ENCODE measurements at regions not wholly inside any gene's neighbourhood (a gene's known extent, or its start where the extent isn't known, plus 50 kb on each side); places are given as distances from the start of the nearest gene placed in this dataset.
"Not testable (repeated sequence)": the region's sequence is repeated elsewhere in the genome, so short reads cannot be mapped to it uniquely, and the experiment has no call there.

DNA sequence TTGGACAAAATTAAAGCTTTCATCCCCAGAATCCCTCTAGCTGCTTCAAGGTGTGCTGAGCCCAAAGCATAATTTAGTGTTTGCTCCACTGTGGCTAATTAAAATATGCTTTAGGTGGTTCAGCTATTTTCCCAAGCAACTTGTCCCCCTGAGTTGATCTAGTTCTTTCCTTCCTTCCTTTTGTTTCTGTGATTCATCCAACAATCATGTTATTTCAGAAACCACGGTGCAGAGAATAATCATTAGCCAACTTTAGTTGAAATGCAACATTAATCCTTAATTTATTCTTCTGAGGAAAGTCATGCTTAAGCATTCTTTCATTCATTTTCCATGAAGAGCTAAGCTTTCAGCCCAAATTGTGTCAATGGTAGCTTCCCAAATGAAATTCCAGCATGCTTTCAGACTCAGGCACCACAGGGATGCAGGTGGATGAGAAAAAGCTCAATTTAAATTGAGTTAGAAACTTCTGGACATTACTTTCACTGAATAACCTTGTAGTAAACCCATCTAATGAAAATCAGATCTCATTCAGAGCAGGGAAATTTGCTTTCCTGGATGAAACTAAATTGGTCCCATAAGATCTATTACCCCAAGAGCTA, 209.0 kb upstream of the NT5E start:
- Histone ChIP-seq H3K4me3 (no peak overlapping the region), H3K27ac (no peak overlapping the region)

DNA sequence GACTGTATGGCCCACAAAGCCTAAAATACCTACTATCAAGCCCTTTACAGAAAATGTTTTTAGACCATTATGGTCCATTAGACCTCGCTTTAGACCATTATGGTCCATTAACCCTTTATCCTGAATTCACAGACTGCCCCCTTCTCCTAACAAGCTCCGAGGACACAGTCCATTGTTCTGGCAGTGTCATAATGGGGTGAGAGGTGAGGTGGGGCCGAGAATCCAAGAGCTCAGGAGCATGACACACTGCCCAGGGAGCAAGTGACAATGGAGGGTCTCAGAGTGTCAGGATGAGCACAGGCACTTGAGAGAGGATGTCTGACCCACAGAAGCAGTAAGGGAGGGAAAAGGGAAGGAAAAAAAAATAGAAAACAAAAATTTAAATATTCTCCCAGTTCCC, 212.4 kb upstream of the NT5E start:
- Histone ChIP-seq H3K4me3 (no peak overlapping the region), H3K27ac (no peak overlapping the region)

DNA sequence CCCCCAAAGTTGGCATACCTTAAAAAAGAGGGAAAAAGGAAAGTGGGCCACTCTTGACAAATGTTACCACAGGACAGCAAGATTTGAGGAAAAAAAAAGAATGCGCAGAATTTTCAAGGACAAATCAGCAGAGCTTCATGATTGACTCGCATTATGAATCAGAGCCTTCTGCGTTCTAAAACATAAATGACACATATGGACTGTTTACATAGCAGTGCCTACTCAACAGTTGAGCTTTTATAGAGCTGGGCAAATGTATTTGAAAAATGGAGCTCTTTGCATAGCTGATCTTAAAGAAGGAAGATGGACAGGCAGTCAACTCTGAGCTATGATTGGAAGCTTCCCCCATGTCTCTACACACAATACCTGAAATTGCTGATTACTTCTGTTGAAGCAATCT, 213.2 kb upstream of the NT5E start:
- no peak overlapping the region for H3K4me3 ChIP-seq
- no peak overlapping the region for H3K27ac ChIP-seq

DNA sequence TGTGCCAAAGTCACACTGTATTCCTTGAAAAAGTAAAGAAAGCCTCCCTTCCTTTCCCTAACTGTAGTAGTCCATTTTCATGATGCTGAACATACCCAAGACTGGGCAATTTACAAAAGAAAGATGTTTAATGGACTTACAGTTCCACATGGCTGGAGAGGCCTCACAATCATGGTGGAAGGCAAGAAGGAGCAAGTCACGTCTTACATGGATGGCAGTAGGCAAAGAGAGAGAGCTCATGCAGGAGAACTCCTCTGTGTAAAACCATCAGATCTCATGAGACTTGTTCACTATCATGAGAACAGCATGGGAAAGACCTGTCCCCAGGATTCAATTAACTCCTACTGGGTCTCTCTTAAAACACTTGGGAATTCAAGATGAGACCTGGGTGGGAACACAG, 222.5 kb upstream of the NT5E start:
- not testable (repeated sequence) for H3K4me3 ChIP-seq, H3K27ac ChIP-seq

DNA sequence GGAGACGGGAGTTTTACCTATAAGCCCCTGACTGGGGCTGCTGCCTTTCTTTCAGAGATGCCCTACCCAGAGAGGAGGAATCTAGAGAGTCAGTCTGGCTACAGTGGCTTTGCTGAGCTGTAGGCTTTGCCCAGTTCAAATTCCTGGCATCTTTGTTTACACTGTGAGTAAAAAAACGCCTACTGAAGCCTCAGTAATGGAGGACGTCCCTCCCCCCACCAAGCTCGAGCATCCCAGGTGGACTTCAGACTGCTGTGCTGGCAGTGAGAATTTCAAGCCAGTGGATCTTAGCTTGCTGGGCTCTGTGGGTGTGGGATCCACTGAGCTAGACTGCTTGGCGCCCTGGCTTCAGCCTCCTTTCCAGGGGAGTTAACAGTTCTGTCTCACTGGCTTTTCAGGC, 237.1 kb upstream of the NT5E start:
- H3K27ac ChIP-seq, H3K4me3 ChIP-seq: not testable (repeated sequence)

DNA sequence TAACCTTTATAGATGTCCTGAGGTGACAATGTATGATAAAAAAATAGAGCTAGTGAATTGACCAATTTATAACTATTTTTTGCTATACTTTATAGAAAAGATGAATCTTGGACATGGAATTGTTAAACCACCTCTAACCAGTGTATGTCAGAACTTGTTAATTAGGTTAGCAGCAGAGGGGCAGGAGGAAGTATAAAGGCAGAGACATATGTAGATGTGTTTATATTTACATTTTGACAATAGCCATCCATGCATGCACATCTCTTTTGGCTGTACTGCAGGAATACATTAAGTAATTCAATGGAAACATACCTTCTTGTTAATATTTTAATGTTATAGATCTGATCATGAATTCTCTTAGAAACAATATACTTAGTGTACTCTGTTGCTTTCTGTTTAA, 254.6 kb upstream of the NT5E start:
- Histone ChIP-seq H3K4me3 (no peak overlapping the region), H3K27ac (no peak overlapping the region)

DNA sequence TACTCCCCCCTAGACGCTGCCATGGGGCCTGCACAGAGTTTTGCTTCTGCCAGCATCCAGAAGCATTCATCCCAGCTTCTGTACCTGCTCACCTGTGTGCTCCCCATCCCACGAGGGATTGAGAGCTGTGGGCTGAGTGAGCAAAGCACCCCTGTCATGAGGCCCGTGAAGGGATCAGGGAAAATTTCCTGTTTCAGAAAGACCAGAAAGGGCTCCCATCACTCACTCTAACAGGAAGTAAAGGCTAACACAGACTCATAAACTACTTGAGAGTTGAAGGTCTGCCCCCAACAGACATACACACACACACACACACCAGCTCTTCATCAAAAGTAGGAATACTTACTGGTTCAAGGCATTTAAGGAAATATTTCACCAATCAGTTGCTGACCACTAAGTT, 256.5 kb upstream of the NT5E start:
- no peak overlapping the region for H3K27ac ChIP-seq
- H3K4me3 ChIP-seq: no peak overlapping the region

DNA sequence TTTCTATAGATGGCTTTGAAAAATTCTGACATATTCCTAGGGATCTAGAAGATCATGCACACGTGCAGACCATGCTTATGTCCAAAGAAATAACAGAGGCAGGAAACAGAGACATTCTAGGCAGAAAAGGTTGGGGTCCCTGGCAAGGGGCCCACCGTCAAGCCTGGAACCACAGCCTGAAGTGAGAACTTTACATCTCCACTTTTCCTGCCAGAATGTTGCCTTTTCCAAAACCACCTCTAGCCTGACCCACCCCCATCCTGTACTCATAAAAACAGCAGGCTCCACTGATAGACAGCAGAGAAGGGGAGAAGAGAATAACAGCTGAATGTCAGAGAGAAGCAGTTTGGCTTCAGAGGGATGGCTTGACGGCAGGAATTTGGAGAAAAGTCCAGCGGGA, 257.3 kb upstream of the NT5E start:
- no peak overlapping the region for H3K27ac ChIP-seq
- no peak overlapping the region for H3K4me3 ChIP-seq

DNA sequence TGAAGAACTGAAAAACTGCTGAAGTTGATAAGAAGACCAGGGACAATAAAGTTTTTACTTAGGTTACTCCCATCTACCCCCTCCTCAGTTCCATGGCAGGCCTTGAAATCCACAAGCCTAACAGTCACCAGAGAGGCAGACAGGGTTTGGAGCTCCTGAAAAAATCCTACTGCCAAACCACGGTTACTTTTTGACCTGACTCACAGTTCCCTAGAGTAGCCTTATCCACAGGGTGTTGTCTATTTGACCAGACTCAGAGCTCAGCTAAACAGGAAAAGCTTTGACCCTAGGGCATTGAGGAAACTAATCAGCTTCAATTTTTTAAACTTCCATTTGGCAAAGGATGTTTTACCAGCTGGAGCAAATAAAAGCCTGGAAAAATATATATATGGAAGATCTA, 257.7 kb upstream of the NT5E start:
- Histone ChIP-seq H3K27ac (no peak overlapping the region), H3K4me3 (no peak overlapping the region)

DNA sequence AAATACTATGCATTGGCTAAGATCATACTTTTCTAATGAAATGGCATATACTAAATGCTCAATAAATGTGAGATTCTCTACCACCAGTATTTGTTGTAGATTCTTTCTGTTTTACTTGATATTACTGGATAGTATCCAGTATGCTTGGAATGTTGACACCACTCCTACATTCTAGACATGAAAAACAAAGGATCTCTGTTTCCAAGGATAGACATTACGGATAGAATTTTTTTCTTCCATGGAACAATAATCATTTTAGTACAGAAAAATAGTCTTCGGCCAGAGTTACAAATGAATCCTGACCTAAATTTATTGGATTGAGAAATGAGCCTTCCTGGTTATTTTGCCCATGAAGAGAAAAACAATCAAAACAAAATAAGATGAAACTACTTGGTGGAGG, 258.2 kb upstream of the NT5E start:
- Histone ChIP-seq H3K27ac (no peak overlapping the region), H3K4me3 (no peak overlapping the region)

DNA sequence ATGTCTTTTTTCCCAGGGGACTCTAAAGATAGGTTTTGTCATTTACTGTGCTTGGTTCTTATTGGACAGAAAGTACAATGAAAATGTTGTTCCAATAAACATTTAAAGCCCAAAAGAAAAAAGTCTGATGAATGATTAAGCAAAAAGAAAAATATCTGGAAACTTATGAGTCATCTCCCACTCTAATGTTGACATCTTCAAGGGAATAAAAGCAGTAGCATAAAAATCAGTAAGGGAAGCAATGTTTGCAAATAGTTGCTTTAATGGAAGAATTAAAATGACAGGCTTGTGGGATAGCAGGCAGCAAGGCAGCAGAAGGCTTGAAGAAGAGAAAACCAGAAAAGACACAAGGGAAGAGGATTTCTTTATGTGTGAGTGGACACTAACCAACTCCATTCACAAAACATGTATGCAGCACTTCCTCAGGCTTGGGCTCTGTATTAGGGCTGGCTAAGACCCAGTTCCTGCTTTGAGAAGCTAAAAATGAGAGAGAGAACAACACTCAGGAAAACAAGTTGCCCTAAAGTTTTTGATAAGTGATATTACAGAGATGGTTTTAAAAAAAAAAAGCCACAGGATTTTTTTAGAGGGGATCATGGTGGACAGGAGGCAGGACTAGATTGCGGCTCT, 263.2 kb upstream of the NT5E start:
- no peak overlapping the region for H3K27ac ChIP-seq
- H3K4me3 ChIP-seq: no peak overlapping the region

DNA sequence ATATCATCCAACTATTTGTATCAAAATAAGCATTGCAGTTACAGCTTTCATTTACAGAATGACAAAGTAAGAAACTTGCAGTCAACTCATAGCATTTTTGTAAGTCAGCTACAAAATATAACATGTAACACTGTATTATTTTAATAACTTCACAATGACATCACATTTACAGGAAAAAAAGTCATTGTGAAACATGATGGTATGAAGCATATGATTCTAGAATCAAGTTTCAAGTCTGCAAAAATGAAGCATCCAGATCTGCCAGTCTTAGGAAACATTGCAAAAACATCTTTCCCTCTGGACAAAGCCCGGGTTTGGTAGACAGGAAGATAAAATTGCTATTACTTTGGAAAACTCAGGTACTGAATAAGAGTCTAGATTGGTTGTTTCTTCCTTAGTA, 263.9 kb upstream of the NT5E start:
- H3K27ac ChIP-seq: no peak overlapping the region
- H3K4me3 ChIP-seq: no peak overlapping the region

DNA sequence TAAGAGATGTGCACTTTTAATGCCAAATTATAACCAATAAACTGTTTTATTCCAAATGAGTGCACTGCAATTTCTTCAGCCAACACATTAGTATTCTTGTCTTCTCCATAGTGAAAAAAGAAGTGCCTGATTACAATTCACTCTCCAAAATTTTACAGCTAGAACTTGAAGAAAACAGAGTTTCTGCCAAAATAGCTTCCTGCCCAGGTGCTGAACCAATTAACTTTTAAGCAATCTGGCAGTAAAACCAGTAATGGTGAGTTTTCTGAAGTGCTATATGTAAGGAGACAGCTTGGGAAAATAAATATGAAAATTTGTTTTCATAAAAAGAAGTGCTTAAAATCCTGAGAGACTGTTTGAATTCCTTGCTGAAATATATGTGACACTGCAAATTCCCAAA, 266.0 kb upstream of the NT5E start:
- Histone ChIP-seq H3K27ac (no peak overlapping the region), H3K4me3 (no peak overlapping the region)

DNA sequence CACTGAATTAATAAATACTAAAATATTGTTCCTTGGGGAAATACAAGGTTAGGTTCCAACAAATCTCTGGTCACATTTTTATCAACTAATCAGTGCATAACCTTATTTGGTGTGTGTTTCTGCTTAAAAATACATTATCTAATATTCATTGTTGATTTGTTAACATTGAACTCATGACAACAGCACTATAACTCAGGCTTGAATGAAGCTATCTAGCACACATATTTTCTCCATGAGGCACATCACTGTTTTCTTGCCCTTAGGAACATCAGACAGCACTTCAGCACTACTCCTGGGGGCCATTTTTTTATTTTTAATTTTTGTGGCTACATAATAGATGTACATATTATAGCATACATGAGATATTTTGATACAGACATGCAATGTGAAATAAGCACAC, 277.2 kb upstream of the NT5E start:
- Histone ChIP-seq H3K27ac (no peak overlapping the region), H3K4me3 (no peak overlapping the region)

DNA sequence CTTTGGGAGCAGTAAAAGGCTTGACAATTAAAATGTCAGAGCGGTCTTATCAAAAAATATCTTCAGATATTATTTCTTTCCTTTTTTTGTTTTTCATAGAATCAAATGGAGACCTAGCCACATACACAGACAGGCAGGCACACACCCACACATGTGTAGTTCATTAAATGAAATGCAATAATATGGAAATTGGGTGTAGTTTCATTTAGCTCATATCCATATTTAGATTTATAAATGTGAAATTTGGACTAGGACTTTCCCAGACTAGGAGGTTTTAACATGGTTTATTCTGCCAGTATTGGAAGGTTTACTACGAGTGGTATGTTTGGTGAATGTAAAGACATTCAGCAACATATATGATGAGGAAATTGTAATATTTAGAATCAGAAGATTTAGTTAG, 277.7 kb upstream of the NT5E start:
- H3K27ac ChIP-seq: no peak overlapping the region
- H3K4me3 ChIP-seq: no peak overlapping the region

DNA sequence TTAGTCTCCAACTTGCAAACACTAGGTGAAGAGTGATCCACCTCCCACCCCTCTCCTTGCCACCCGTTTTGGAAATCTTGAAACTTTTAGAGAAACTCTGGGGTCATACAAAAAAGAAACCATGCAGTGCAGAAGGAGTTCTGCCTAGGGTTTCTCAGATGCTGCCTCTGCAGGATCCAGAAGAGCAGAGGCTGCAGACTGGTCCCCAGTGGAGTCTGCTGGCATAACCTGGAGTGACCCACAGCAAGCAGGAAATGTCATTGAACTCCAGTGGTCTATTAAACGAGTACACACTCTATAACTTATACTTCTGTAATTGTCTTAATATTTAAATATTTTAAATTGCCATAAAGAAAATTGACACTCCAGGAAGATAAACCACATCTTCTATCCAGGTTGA, 280.7 kb upstream of the NT5E start:
- H3K4me3 ChIP-seq: no peak overlapping the region
- no peak overlapping the region for H3K27ac ChIP-seq

DNA sequence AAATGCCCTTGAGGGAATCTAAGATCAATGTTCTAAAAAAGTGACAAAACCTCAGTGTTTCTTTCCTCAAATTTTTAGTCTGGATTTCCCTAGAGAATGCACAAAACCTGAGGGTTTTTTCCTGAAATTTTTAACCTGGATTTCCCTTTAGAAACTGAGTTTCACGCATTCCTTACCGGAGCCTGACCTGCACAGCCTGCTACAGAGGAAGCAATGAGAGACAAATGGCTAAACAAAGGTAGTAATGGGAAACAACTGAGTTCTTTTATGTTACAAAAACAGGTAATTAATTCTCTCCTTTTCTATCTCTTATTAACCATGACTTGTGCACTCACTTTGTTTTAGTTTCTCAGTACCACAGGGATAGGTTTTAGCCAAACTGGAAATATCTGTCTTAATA, 281.7 kb upstream of the NT5E start:
- H3K27ac ChIP-seq: no peak overlapping the region
- H3K4me3 ChIP-seq: no peak overlapping the region

DNA sequence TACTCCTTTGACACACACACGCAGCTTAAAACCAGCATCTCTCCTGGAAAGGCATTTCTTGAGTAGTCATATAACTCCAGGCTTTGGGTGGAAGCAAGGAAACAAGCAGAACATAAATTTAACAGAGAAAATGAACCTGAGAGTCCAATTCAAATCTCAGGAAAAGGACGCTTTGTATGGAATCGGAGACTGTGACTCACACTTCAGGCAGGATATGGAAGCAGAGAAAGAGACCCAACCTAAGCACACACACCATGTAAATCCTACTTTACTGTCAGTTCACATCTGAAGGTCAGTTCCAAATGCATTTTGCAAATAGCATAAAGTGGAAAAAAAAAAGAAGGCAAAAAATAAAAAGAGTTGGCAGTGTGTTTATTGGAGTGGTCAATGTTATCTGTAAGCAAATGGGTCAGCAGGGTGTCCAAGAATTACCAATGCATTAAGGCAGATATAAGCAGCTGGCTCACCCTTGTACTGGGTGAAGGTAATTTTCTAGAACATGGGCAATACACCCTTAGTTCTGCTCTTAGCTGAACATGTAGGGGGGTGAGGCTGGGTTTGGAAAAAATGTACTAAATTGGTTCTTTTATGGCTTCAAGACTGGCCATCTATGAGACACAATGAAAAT, 283.7 kb upstream of the NT5E start:
- Histone ChIP-seq H3K4me3 (no peak overlapping the region), H3K27ac (no peak overlapping the region)

DNA sequence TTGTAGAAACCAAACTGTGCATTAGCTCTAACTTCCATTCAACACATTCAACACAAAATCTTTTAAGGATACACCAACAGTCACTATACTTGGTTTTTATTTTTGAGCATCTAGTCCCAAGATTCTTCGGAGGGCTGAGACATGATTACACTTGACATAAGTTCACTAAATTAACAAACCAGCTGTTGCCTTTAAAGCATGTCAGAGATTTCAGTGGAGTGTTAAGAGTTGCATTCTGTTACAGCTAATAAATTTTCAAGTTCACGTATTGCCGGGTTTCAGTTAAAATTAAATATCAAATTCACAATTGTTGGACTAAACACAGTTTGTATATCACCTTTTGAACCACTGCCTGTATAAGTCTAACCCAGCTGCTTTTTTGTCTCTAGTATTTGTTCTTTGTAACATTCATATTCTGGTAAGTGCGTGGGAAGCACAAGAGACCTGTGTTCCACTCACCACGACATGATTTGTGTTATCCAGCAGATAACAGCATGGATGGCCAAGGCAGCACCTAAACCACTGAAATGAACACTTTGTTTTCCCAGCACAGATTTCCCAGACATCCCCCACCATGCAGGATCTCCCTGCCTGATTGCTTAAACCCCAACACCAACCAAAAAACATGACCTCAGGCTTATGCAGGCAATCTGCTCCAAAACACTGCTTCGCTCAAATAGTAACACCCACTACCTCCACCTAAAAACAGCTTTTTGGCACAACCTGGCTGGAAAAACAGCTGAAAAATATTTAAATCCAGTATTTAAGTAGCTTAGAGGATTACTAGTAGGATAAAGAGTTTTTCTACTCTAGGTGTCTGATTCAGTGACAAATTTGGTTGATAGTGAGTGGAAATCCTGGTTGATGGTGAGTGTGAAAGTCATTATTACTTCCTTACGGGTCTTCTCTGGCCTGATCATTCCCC, 286.5 kb upstream of the NT5E start:
- H3K4me3 ChIP-seq: no peak overlapping the region
- no peak overlapping the region for H3K27ac ChIP-seq

DNA sequence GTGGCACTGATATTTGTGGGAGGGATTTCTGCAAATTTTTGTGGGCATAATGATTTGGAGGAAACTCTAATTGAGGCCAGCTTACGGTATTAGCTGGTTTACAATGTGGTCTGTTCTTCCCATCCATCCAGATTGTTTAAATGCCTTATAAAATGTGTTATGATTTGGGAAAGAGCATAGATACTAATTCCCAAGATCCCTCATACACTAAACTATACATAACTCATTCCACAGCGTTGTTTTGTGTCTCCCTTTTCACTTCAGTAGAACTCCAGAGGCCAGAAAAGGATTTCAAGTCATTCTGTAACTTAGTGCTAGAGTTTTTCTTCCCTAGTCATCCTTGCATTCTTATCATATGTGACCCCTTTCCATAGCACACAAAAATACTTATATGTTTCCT, 292.6 kb upstream of the NT5E start:
- Histone ChIP-seq H3K27ac (no peak overlapping the region), H3K4me3 (no peak overlapping the region)

DNA sequence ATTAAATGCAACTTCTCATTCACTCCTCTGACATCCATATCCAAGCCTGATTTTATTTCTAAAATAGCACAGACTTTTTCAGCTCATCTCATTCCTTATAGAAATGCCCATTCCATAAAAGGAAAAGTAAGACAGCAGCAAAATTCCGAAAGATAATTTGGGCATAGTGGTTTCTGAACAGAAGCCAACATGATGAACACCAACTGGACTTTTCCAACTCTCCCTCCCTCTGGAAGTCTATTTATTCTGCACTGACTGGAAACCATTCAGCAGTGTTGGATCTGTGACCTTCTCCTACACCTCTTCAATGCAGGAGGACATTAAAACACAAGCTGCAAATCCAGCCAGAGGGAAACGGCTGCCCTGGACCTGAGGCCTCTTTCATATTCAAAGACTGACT, 306.2 kb upstream of the NT5E start:
- no peak overlapping the region for H3K4me3 ChIP-seq
- no peak overlapping the region for H3K27ac ChIP-seq

All from skin epidermis (tissue), 12 donors.